Breast epithelium (tissue), 3 donors: ENCODE measurements at regions not wholly inside any gene's neighbourhood (a gene's known extent, or its start where the extent isn't known, plus 50 kb on each side); places are given as distances from the start of the nearest gene placed in this dataset.

Source experiments
- POLR2AphosphoS5 ChIP-seq, 3 donors: sonication (generic); formaldehyde crosslinking; IDR thresholded peaks; one replicate each; pipeline ENCODE4 v1.6.1; 2017; ENCODE audit warnings: antibody characterized with exemption in 3 of 3
- TF ChIP-seq, protein P1 (sequence below), 3 donors: fragments of 450-650 bp; IDR thresholded peaks; one replicate each; pipeline ENCODE4 v1.5.1; 2016 to 2017; ENCODE audit warnings: antibody characterized with exemption in 3 of 3, mild to moderate bottlenecking in 3 of 3, moderate library complexity in 3 of 3

GRCh38 chr10:53491774-53492173 is 719.2 kb upstream of the MBL2 start:
- TF ChIP-seq, protein P1, sequence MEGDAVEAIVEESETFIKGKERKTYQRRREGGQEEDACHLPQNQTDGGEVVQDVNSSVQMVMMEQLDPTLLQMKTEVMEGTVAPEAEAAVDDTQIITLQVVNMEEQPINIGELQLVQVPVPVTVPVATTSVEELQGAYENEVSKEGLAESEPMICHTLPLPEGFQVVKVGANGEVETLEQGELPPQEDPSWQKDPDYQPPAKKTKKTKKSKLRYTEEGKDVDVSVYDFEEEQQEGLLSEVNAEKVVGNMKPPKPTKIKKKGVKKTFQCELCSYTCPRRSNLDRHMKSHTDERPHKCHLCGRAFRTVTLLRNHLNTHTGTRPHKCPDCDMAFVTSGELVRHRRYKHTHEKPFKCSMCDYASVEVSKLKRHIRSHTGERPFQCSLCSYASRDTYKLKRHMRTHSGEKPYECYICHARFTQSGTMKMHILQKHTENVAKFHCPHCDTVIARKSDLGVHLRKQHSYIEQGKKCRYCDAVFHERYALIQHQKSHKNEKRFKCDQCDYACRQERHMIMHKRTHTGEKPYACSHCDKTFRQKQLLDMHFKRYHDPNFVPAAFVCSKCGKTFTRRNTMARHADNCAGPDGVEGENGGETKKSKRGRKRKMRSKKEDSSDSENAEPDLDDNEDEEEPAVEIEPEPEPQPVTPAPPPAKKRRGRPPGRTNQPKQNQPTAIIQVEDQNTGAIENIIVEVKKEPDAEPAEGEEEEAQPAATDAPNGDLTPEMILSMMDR (IDR thresholded peaks at IDR 0.05), result no peak
- TF ChIP-seq POLR2AphosphoS5 (IDR thresholded peaks at IDR 0.05), result no peak
